DOHH2 (cell line): ENCODE measurements at regions not wholly inside any gene's neighbourhood (a gene's known extent, or its start where the extent isn't known, plus 50 kb on each side); places are given as distances from the start of the nearest gene placed in this dataset.

ENCODE experiments used
- EZH2phosphoT487 ChIP-seq: fragments of 200-600 bp; sonication (generic); IDR thresholded peaks from 2 replicates; pipeline ENCODE4 v1.6.1; 2017; ENCODE audit warnings: borderline replicate concordance, mild to moderate bottlenecking, antibody characterized with exemption, low read length, moderate library complexity, mixed read lengths
- TF ChIP-seq, protein P1 (sequence below): fragments of 200-600 bp; sonication (generic); IDR thresholded peaks from one replicate; pipeline ENCODE4 v1.5.1; 2014; ENCODE audit warnings: antibody characterized with exemption, mild to moderate bottlenecking, low read depth, low read length; ENCODE audit not compliant: poor library complexity, severe bottlenecking

GRCh38 chr15:60119101-60119500 lies 115.0 kb downstream of the FOXB1 start:
- TF ChIP-seq, protein P1, sequence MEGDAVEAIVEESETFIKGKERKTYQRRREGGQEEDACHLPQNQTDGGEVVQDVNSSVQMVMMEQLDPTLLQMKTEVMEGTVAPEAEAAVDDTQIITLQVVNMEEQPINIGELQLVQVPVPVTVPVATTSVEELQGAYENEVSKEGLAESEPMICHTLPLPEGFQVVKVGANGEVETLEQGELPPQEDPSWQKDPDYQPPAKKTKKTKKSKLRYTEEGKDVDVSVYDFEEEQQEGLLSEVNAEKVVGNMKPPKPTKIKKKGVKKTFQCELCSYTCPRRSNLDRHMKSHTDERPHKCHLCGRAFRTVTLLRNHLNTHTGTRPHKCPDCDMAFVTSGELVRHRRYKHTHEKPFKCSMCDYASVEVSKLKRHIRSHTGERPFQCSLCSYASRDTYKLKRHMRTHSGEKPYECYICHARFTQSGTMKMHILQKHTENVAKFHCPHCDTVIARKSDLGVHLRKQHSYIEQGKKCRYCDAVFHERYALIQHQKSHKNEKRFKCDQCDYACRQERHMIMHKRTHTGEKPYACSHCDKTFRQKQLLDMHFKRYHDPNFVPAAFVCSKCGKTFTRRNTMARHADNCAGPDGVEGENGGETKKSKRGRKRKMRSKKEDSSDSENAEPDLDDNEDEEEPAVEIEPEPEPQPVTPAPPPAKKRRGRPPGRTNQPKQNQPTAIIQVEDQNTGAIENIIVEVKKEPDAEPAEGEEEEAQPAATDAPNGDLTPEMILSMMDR, result no peak
- no peak for TF ChIP-seq EZH2phosphoT487
